CD4-positive, alpha-beta T cell (primary cell): ENCODE measurements at regions not wholly inside any gene's neighbourhood (a gene's known extent, or its start where the extent isn't known, plus 50 kb on each side); places are given as distances from the start of the nearest gene placed in this dataset.

Experiments used
- ATAC-seq: fragments of 200-7000 bp; cut with Tn5 transposase; one replicate; pipeline ENCODE4 v1.10.0; 2022; ENCODE audit warnings: mild to moderate bottlenecking; ENCODE audit not compliant: poor library complexity
- CTCF ChIA-PET: fragments of 350-600 bp; sonication (Branson Sonifier 250); formaldehyde crosslinking; loops from one replicate; lab custom pipeline; 2021; ENCODE audit warnings: antibody characterized with exemption, inconsistent platforms; lab: Charles Lee
- POLR2A ChIA-PET: fragments of 350-600 bp; sonication (Branson Sonifier 250); formaldehyde crosslinking; loops from one replicate; lab custom pipeline; 2021; ENCODE audit warnings: antibody characterized with exemption, inconsistent platforms; lab: Charles Lee
- DNase-seq, 14 experiments: peaks; one replicate each; pipeline ENCODE4 v3.0.0-alpha.2; 2013 to 2020; ENCODE audit warnings: mixed read lengths in 2 of 14
- H3K27ac ChIP-seq, 2 donors: one replicate each; pipeline versions ENCODE4 v1.5.1 to v1.7.0; 2013; ENCODE audit warnings: low read length in 2 of 2, low read depth in 1 of 2, mild to moderate bottlenecking in 1 of 2
- H3K27me3 ChIP-seq, 2 experiments: 1 replicate in 1 of 2; 2 replicates in 1 of 2; pipeline versions ENCODE4 v1.6.1 to v1.7.0; 2013; ENCODE audit warnings: low read length in 2 of 2, control low read depth in 1 of 2, mild to moderate bottlenecking in 1 of 2, moderate library complexity in 1 of 2; ENCODE audit not compliant: insufficient read depth in 2 of 2, control insufficient read depth in 1 of 2
- H3K36me3 ChIP-seq: one replicate; pipeline ENCODE4 v1.6.1; 2013; ENCODE audit warnings: low read length, control low read depth; ENCODE audit not compliant: insufficient read depth
- H3K4me1 ChIP-seq: one replicate; pipeline ENCODE4 v1.6.1; 2013; ENCODE audit warnings: low read length, control low read depth; ENCODE audit not compliant: insufficient read depth
- H3K4me3 ChIP-seq: one replicate; pipeline ENCODE4 v1.5.1; 2013; ENCODE audit warnings: mild to moderate bottlenecking, low read length, moderate library complexity
- H3K9me3 ChIP-seq, 2 experiments: 1 replicate in 1 of 2; 2 replicates in 1 of 2; pipeline versions ENCODE4 v1.6.1 to v1.7.0; 2013; ENCODE audit warnings: low read length in 2 of 2, mild to moderate bottlenecking in 2 of 2, control low read depth in 1 of 2, moderate library complexity in 1 of 2; ENCODE audit not compliant: control insufficient read depth in 1 of 2, insufficient read depth in 1 of 2
- H3K27ac Mint-ChIP-seq: one replicate; pipeline ENCODE4 v1.8.0; 2020; ENCODE audit warnings: mixed read lengths
- H3K27me3 Mint-ChIP-seq: one replicate; pipeline ENCODE4 v1.8.0; 2021; ENCODE audit warnings: mixed read lengths
- H3K36me3 Mint-ChIP-seq: one replicate; pipeline ENCODE4 v1.8.0; 2021; ENCODE audit warnings: low read depth, mixed read lengths
- H3K4me1 Mint-ChIP-seq: one replicate; pipeline ENCODE4 v1.8.0; 2021; ENCODE audit warnings: low read depth, mixed read lengths
- H3K4me3 Mint-ChIP-seq: one replicate; pipeline ENCODE4 v1.8.0; 2020; ENCODE audit warnings: mild to moderate bottlenecking, mixed read lengths
- H3K9me3 Mint-ChIP-seq: one replicate; pipeline ENCODE4 v1.8.0; 2020; ENCODE audit warnings: mixed read lengths
- CTCF ChIP-seq: fragments of 200-600 bp; IDR thresholded peaks from one replicate; pipeline ENCODE4 v1.8.0; 2022; ENCODE audit warnings: antibody characterized with exemption, mild to moderate bottlenecking
- intact Hi-C, 2 experiments: fragments of 100-400 bp; cut with DNase I in 1 of 2; cut with micrococcal nuclease in 1 of 2; formaldehyde crosslinking; loops; one replicate each; pipeline versions ENCODE4 v1.15.1 to v1.9.0; 2023 to 2025; cut with DNase I, micrococcal nuclease

GRCh38 chr1:229111703-229112319, 159.1 kb upstream of the RAB4A start:
- no peak for ATAC-seq

GRCh38 chr1:229112832-229113548, 157.9 kb upstream of the RAB4A start:
- no peaks in the 10 kb centered on the region for H3K36me3 Mint-ChIP-seq
- DNase-seq, result no peak
- POLR2A ChIA-PET, result no interaction called here
- no peak overlapping the region for H3K27ac ChIP-seq
- intact Hi-C loops, result no loop called here
- peaks cover 4% of the 10 kb centered on the region for H3K4me1 ChIP-seq
- H3K9me3 Mint-ChIP-seq, result no peaks in the 10 kb centered on the region
- no peaks in the 10 kb centered on the region for H3K36me3 ChIP-seq
- CTCF ChIA-PET, result no interaction called here
- no peak for ATAC-seq
- H3K9me3 ChIP-seq, result no peaks in the 10 kb centered on the region
- no peak for TF ChIP-seq CTCF
- no peak overlapping the region for H3K27ac Mint-ChIP-seq
- no peak overlapping the region for H3K4me3 Mint-ChIP-seq
- no peaks in the 10 kb centered on the region for H3K27me3 Mint-ChIP-seq
- peaks cover 12% of the 10 kb centered on the region for H3K4me1 Mint-ChIP-seq
- H3K4me3 ChIP-seq, result no peak overlapping the region
- H3K27me3 ChIP-seq, result no peaks in the 10 kb centered on the region

More at GRCh38 chr1:229111703-229112319, 159.1 kb upstream of the RAB4A start:
- H3K9me3 Mint-ChIP-seq, result no peaks in the 10 kb centered on the region
- H3K36me3 ChIP-seq, result no peaks in the 10 kb centered on the region
- no peak overlapping the region for H3K4me3 ChIP-seq
- H3K27ac Mint-ChIP-seq, result no peak overlapping the region
- H3K27me3 ChIP-seq, result no peaks in the 10 kb centered on the region
- peaks cover 12% of the 10 kb centered on the region for H3K4me1 Mint-ChIP-seq
- ChIA-PET POLR2A (no interaction called here), CTCF (no interaction called here)
- no peaks in the 10 kb centered on the region for H3K27me3 Mint-ChIP-seq
- TF ChIP-seq CTCF, result no peak
- no peak overlapping the region for H3K27ac ChIP-seq
- intact Hi-C loops, result no loop called here
- peaks cover 4% of the 10 kb centered on the region for H3K4me1 ChIP-seq
- no peaks in the 10 kb centered on the region for H3K9me3 ChIP-seq
- H3K4me3 Mint-ChIP-seq, result no peak overlapping the region
- no peak for DNase-seq
- H3K36me3 Mint-ChIP-seq, result no peaks in the 10 kb centered on the region

- Mint-ChIP-seq H3K9me3 (no peaks in the 10 kb centered on the region), H3K4me1 (peaks cover 12% of the 10 kb centered on the region), H3K27me3 (no peaks in the 10 kb centered on the region), H3K4me3 (no peak overlapping the region), H3K27ac (no peak overlapping the region), H3K36me3 (no peaks in the 10 kb centered on the region)
- no peak for TF ChIP-seq CTCF
- no peaks in the 10 kb centered on the region for H3K27me3 ChIP-seq
- no peak overlapping the region for H3K27ac ChIP-seq
- DNase-seq, result peak in 1 of 14 experiments; percentile 28
- H3K4me3 ChIP-seq, result no peak overlapping the region
- intact Hi-C loops, result no loop called here
- CTCF ChIA-PET, result no interaction called here
- POLR2A ChIA-PET, result interaction anchor here (1.1 to 1.4 kb wide), 3 partner anchors 15 to 23 kb away, joined by 3 read pairs; no protein-coding TSS in a partner anchor
- no peak for ATAC-seq
- H3K4me1 ChIP-seq, result peaks cover 4% of the 10 kb centered on the region
- peaks cover 0 to 6% of the 10 kb centered on the region in 2 experiments for H3K9me3 ChIP-seq
- H3K36me3 ChIP-seq, result no peaks in the 10 kb centered on the region
These were observed 156.6 kb upstream of the RAB4A start for GRCh38 chr1:229114315-229114714.
